CD4-positive, CD25-positive, alpha-beta regulatory T cell (primary cell): ENCODE measurements at regions not wholly inside any gene's neighbourhood (a gene's known extent, or its start where the extent isn't known, plus 50 kb on each side); places are given as distances from the start of the nearest gene placed in this dataset.

Source experiments
- ATAC-seq, 2 donors: fragments of 150-1000 bp; cut with Tn5 transposase; one replicate each; pipeline ENCODE4 v1.10.0; 2021; ENCODE audit warnings: low read depth in 2 of 2, moderate number of reproducible peaks in 2 of 2, moderate library complexity in 1 of 2
- DNase-seq, 3 donors: peaks; one replicate each; pipeline versions ENCODE4 v3.0.0 to v3.0.0-alpha.2; 2012 to 2022; ENCODE audit warnings: mixed read lengths in 1 of 3
- H3K27ac ChIP-seq: one replicate; pipeline ENCODE4 v1.7.0; 2013; ENCODE audit warnings: mild to moderate bottlenecking, low read length; ENCODE audit not compliant: insufficient read depth, poor library complexity, severe bottlenecking
- H3K27me3 ChIP-seq: one replicate; pipeline ENCODE4 v1.7.0; 2013; ENCODE audit warnings: low read length; ENCODE audit not compliant: control insufficient read depth, insufficient read depth
- H3K36me3 ChIP-seq: one replicate; pipeline ENCODE4 v1.7.0; 2013; ENCODE audit warnings: mild to moderate bottlenecking, low read length, moderate library complexity; ENCODE audit not compliant: control insufficient read depth, insufficient read depth
- H3K4me1 ChIP-seq: 2 replicates; pipeline ENCODE4 v1.7.0; 2013; ENCODE audit warnings: mild to moderate bottlenecking, low read length; ENCODE audit not compliant: insufficient read depth, control insufficient read depth, poor library complexity, severe bottlenecking
- H3K4me3 ChIP-seq: one replicate; pipeline ENCODE4 v1.7.0; 2013; ENCODE audit warnings: low read depth, mild to moderate bottlenecking, low read length, moderate library complexity
- H3K9me3 ChIP-seq, 2 experiments: 1 replicate in 1 of 2; 2 replicates in 1 of 2; pipeline ENCODE4 v1.7.0; 2013; ENCODE audit warnings: low read length in 2 of 2, mild to moderate bottlenecking in 1 of 2, moderate library complexity in 1 of 2; ENCODE audit not compliant: control insufficient read depth in 2 of 2
- H3K27ac Mint-ChIP-seq, 3 donors: one replicate each; pipeline ENCODE4 v1.8.0; 2020 to 2022; ENCODE audit warnings: mild to moderate bottlenecking in 3 of 3, mixed read lengths in 3 of 3, moderate library complexity in 2 of 3
- H3K27me3 Mint-ChIP-seq: one replicate; pipeline ENCODE4 v1.8.0; 2022; ENCODE audit warnings: mild to moderate bottlenecking, mixed read lengths
- H3K36me3 Mint-ChIP-seq: one replicate; pipeline ENCODE4 v1.8.0; 2020; ENCODE audit warnings: mixed read lengths
- H3K4me1 Mint-ChIP-seq, 4 donors: one replicate each; pipeline ENCODE4 v1.8.0; 2020 to 2022; ENCODE audit warnings: mixed read lengths in 4 of 4, mild to moderate bottlenecking in 1 of 4
- H3K4me3 Mint-ChIP-seq, 4 donors: one replicate each; pipeline ENCODE4 v1.8.0; 2020 to 2022; ENCODE audit warnings: mild to moderate bottlenecking in 4 of 4, mixed read lengths in 4 of 4, moderate library complexity in 3 of 4
- H3K9me3 Mint-ChIP-seq, 7 donors: one replicate each; pipeline ENCODE4 v1.8.0; 2020 to 2022; ENCODE audit warnings: mixed read lengths in 7 of 7, mild to moderate bottlenecking in 3 of 7, moderate library complexity in 2 of 7

- no peaks in the 10 kb centered on the region for H3K36me3 ChIP-seq
- H3K27me3 Mint-ChIP-seq: peaks cover 66% of the 10 kb centered on the region
- H3K27ac Mint-ChIP-seq: no peak overlapping the region
- H3K27me3 ChIP-seq: peaks cover 13% of the 10 kb centered on the region
- no peaks in the 10 kb centered on the region for H3K9me3 ChIP-seq
- ATAC-seq (peak in 1 of 2 donors; percentile 10), DNase-seq (no peak)
- H3K4me1 Mint-ChIP-seq: peaks cover 0 to 10% (median 8%) of the 10 kb centered on the region in 4 donors
- no peak overlapping the region for H3K4me3 ChIP-seq
- peaks cover 6% of the 10 kb centered on the region for H3K4me1 ChIP-seq
- no peak overlapping the region for H3K27ac ChIP-seq
- no peaks in the 10 kb centered on the region for H3K9me3 Mint-ChIP-seq
- H3K36me3 Mint-ChIP-seq: no peaks in the 10 kb centered on the region
- H3K4me3 Mint-ChIP-seq: peak overlapping the region in 1 of 4 donors; percentile 44
Measured at GRCh38 chr1:244920911-244921761, 56.8 kb upstream of the HNRNPU start.

GRCh38 chr1:244919320-244920282 lies 55.3 kb upstream of the HNRNPU start:
- no peaks in the 10 kb centered on the region for H3K36me3 Mint-ChIP-seq
- no peaks in the 10 kb centered on the region for H3K36me3 ChIP-seq
- no peak for ATAC-seq
- no peaks in the 10 kb centered on the region for H3K9me3 ChIP-seq
- peaks cover 6% of the 10 kb centered on the region for H3K4me1 ChIP-seq
- H3K4me3 ChIP-seq: peak overlapping the region; percentile 70
- H3K27me3 ChIP-seq: peaks cover 13% of the 10 kb centered on the region
- H3K27me3 Mint-ChIP-seq: peaks cover 60% of the 10 kb centered on the region
- no peaks in the 10 kb centered on the region for H3K9me3 Mint-ChIP-seq
- peaks cover 0 to 10% (median 8%) of the 10 kb centered on the region in 4 donors for H3K4me1 Mint-ChIP-seq
- H3K4me3 Mint-ChIP-seq: peak overlapping the region; percentile 70 to 88 (median 82)
- H3K27ac Mint-ChIP-seq: peak overlapping the region in 2 of 3 donors; percentile 57 to 65
- no peak for DNase-seq
- no peak overlapping the region for H3K27ac ChIP-seq

- H3K27ac ChIP-seq: no peak overlapping the region
- DNase-seq: peak; percentile 46 to 72 (median 56)
- Mint-ChIP-seq H3K27ac (peak overlapping the region in 2 of 3 donors; percentile 65), H3K36me3 (no peaks in the 10 kb centered on the region), H3K9me3 (no peaks in the 10 kb centered on the region), H3K4me3 (peak overlapping the region; percentile 75 to 91 (median 88)), H3K4me1 (peaks cover 0 to 10% (median 8%) of the 10 kb centered on the region in 4 donors), H3K27me3 (peaks cover 57% of the 10 kb centered on the region)
- H3K36me3 ChIP-seq: no peaks in the 10 kb centered on the region
- ATAC-seq: peak; percentile 89 to 92
- H3K4me3 ChIP-seq: peak overlapping the region; percentile 70
- peaks cover 13% of the 10 kb centered on the region for H3K27me3 ChIP-seq
- H3K4me1 ChIP-seq: peaks cover 6% of the 10 kb centered on the region
- no peaks in the 10 kb centered on the region for H3K9me3 ChIP-seq
Measured at GRCh38 chr1:244918421-244919319, 54.3 kb upstream of the HNRNPU start.

GRCh38 chr1:244917073-244917670 lies 52.8 kb upstream of the HNRNPU start:
- Mint-ChIP-seq H3K9me3 (no peaks in the 10 kb centered on the region), H3K36me3 (no peaks in the 10 kb centered on the region), H3K4me3 (no peak overlapping the region), H3K4me1 (peaks cover 0 to 10% (median 8%) of the 10 kb centered on the region in 4 donors), H3K27ac (no peak overlapping the region), H3K27me3 (peaks cover 45% of the 10 kb centered on the region)
- H3K9me3 ChIP-seq: no peaks in the 10 kb centered on the region
- H3K36me3 ChIP-seq: no peaks in the 10 kb centered on the region
- H3K4me3 ChIP-seq: no peak overlapping the region
- H3K4me1 ChIP-seq: peaks cover 6% of the 10 kb centered on the region
- DNase-seq: no peak
- peaks cover 13% of the 10 kb centered on the region for H3K27me3 ChIP-seq
- no peak overlapping the region for H3K27ac ChIP-seq
- no peak for ATAC-seq

GRCh38 chr1:244915736-244916135 lies 51.4 kb upstream of the HNRNPU start:
- Histone ChIP-seq H3K27me3 (peaks cover 13% of the 10 kb centered on the region), H3K4me3 (no peak overlapping the region), H3K9me3 (no peaks in the 10 kb centered on the region), H3K36me3 (no peaks in the 10 kb centered on the region), H3K4me1 (peaks cover 6% of the 10 kb centered on the region), H3K27ac (no peak overlapping the region)
- Mint-ChIP-seq H3K27me3 (peaks cover 34% of the 10 kb centered on the region), H3K4me3 (no peak overlapping the region), H3K4me1 (peaks cover 0 to 10% (median 8%) of the 10 kb centered on the region in 4 donors), H3K36me3 (no peaks in the 10 kb centered on the region), H3K9me3 (no peaks in the 10 kb centered on the region), H3K27ac (no peak overlapping the region)
- DNase-seq (no peak), ATAC-seq (no peak)

GRCh38 chr1:244914761-244915160 lies 50.4 kb upstream of the HNRNPU start:
- H3K4me3 Mint-ChIP-seq: no peak overlapping the region
- Histone ChIP-seq H3K27ac (no peak overlapping the region), H3K27me3 (peaks cover 11% of the 10 kb centered on the region), H3K9me3 (no peaks in the 10 kb centered on the region), H3K4me1 (peaks cover 6% of the 10 kb centered on the region), H3K36me3 (no peaks in the 10 kb centered on the region), H3K4me3 (no peak overlapping the region)
- H3K9me3 Mint-ChIP-seq: no peaks in the 10 kb centered on the region
- no peak overlapping the region for H3K27ac Mint-ChIP-seq
- no peak for DNase-seq
- H3K27me3 Mint-ChIP-seq: peaks cover 28% of the 10 kb centered on the region
- no peaks in the 10 kb centered on the region for H3K36me3 Mint-ChIP-seq
- H3K4me1 Mint-ChIP-seq: peaks cover 0 to 10% (median 6%) of the 10 kb centered on the region in 4 donors
- ATAC-seq: no peak
